ENCODE measurements at regions not wholly inside any gene's neighbourhood (a gene's known extent, or its start where the extent isn't known, plus 50 kb on each side); places are given as distances from the start of the nearest gene placed in this dataset.

GRCh38 chr11:79493555-79494171 lies 52.8 kb upstream of the TENM4 start:
- ATAC-seq: peak; percentile 95
- DNase-seq (ENCODE audit: low read depth, low spot score): peak; percentile 48
- peaks cover 3% of the 10 kb centered on the region; the same call in 1 of the 2 replicates for H3K27me3 ChIP-seq (ENCODE audit: control insufficient read depth, insufficient read depth, low read length)
- TF ChIP-seq CTCF (IDR thresholded peaks at IDR 0.05) (peak; percentile 98), SIN3A (IDR thresholded peaks at IDR 0.05; ENCODE audit: borderline replicate concordance, insufficient read depth, low read depth, low read length) (no peak), POLR2AphosphoS5 (IDR thresholded peaks at IDR 0.05; ENCODE audit: low read depth, low read length) (no peak), TCF7L2 (IDR thresholded peaks at IDR 0.05; ENCODE audit: low read depth, low read length) (no peak), REST (IDR thresholded peaks at IDR 0.05; ENCODE audit: insufficient read depth in 1 of 2, low read depth in 2 of 2, low read length in 1 of 2) (no peak)
- no peaks in the 10 kb centered on the region for H3K36me3 ChIP-seq (ENCODE audit: control insufficient read depth, insufficient read depth, low read length)
- intact Hi-C loops (cut with micrococcal nuclease; ENCODE audit: unreplicated experiment): loop anchor here (2.0 to 5.0 kb wide), 2 partner anchors 33 to 846 kb away; no protein-coding TSS in a partner anchor
- ChIA-PET POLR2A (no interaction called here), CTCF (no interaction called here)
- H3K27ac ChIP-seq (ENCODE audit: low read length): no peak overlapping the region
- no TSS peak for BruUV-seq (replicated peaks)
- H3K9me3 ChIP-seq (ENCODE audit: control insufficient read depth, insufficient read depth, low read depth, low read length): no peaks in the 10 kb centered on the region
- no peaks in the 10 kb centered on the region for H3K4me1 ChIP-seq (ENCODE audit: control insufficient read depth, insufficient read depth, low read length)
- no peak overlapping the region for H3K4me3 ChIP-seq (ENCODE audit: low read depth in 2 of 2, low read length in 2 of 2)
- in situ Hi-C loops (cut with HindIII; ENCODE audit: low pct_unique_long_range_greater_than_20kb, low sequenced_read_pairs): no loop called here

- Histone ChIP-seq H3K4me1 (ENCODE audit: control insufficient read depth, insufficient read depth, low read length) (no peaks in the 10 kb centered on the region), H3K4me3 (ENCODE audit: low read depth in 2 of 2, low read length in 2 of 2) (no peak overlapping the region), H3K27me3 (ENCODE audit: control insufficient read depth, insufficient read depth, low read length) (peaks cover 3% of the 10 kb centered on the region; the same call in 1 of the 2 replicates), H3K36me3 (ENCODE audit: control insufficient read depth, insufficient read depth, low read length) (no peaks in the 10 kb centered on the region), H3K27ac (ENCODE audit: low read length) (no peak overlapping the region), H3K9me3 (ENCODE audit: control insufficient read depth, insufficient read depth, low read depth, low read length) (no peaks in the 10 kb centered on the region)
- ChIA-PET CTCF (no interaction called here), POLR2A (no interaction called here)
- TF ChIP-seq REST (IDR thresholded peaks at IDR 0.05; ENCODE audit: insufficient read depth in 1 of 2, low read depth in 2 of 2, low read length in 1 of 2) (no peak), TCF7L2 (IDR thresholded peaks at IDR 0.05; ENCODE audit: low read depth, low read length) (no peak), CTCF (IDR thresholded peaks at IDR 0.05) (no peak), SIN3A (IDR thresholded peaks at IDR 0.05; ENCODE audit: borderline replicate concordance, insufficient read depth, low read depth, low read length) (no peak)
- BruUV-seq (replicated peaks): no TSS peak
- intact Hi-C loops (cut with micrococcal nuclease; ENCODE audit: unreplicated experiment) (loop anchor here (2.0 to 5.0 kb wide), 2 partner anchors 31 to 845 kb away; no protein-coding TSS in a partner anchor), in situ Hi-C loops (cut with HindIII; ENCODE audit: low pct_unique_long_range_greater_than_20kb, low sequenced_read_pairs) (no loop called here)
- ATAC-seq (no peak), DNase-seq (ENCODE audit: low read depth, low spot score) (no peak)
Observed at GRCh38 chr11:79492008-79492407, 51.2 kb upstream of the TENM4 start.

All from Panc1 (cell line).